ENCODE measurements at regions not wholly inside any gene's neighbourhood (a gene's known extent, or its start where the extent isn't known, plus 50 kb on each side); places are given as distances from the start of the nearest gene placed in this dataset.

- in situ Hi-C loops (cut with MboI; ENCODE audit: low pct_unique_long_range_greater_than_20kb in 2 of 9, low sequenced_read_pairs in 9 of 9, unreplicated experiment in 9 of 9), result no loop called here
- no peak for ATAC-seq (replicated peaks in 6 of 8)
Measured at GRCh38 chr18:68152770-68153169, 562.1 kb downstream of the TMX3 start.

GRCh38 chr18:68150961-68151360 is 563.9 kb downstream of the TMX3 start:
- 17 to 100% (median 70%) methylated on average over 1 to 2 of the region's 2 CpGs; no CpG with 5 or more reads in 1 of the 10 experiments for WGBS, 10 experiments
- in situ Hi-C loops (cut with MboI; ENCODE audit: low pct_unique_long_range_greater_than_20kb in 2 of 9, low sequenced_read_pairs in 9 of 9, unreplicated experiment in 9 of 9), result no loop called here
- ATAC-seq (replicated peaks in 6 of 8), result peak in 3 of 8 experiments; percentile 23 to 85 (median 60)
- no peak overlapping the region for H3K27ac ChIP-seq
- H3K4me1 ChIP-seq (replicated peaks in 1 of 2), result peaks cover 0 to 3% of the 10 kb centered on the region in 2 donors
- H3K4me3 ChIP-seq, result no peak overlapping the region

More at GRCh38 chr18:68152770-68153169, 562.1 kb downstream of the TMX3 start:
- Histone ChIP-seq H3K27ac (no peak overlapping the region), H3K4me1 (replicated peaks in 1 of 2) (peaks cover 0 to 3% of the 10 kb centered on the region in 2 donors), H3K4me3 (no peak overlapping the region)
- 75 to 100% (median 95%) methylated on average over 1 to 4 of the region's 7 CpGs; no CpG with 5 or more reads in 5 of the 10 experiments for WGBS, 10 experiments

GRCh38 chr18:68148863-68149262 is 566.0 kb downstream of the TMX3 start:
- Histone ChIP-seq H3K4me3 (no peak overlapping the region), H3K4me1 (replicated peaks in 1 of 2) (peaks cover 0 to 3% of the 10 kb centered on the region in 2 donors), H3K27ac (no peak overlapping the region)
- ATAC-seq (replicated peaks in 6 of 8), result peak in 2 of 8 experiments; percentile 58 to 76
- in situ Hi-C loops (cut with MboI; ENCODE audit: low pct_unique_long_range_greater_than_20kb in 2 of 9, low sequenced_read_pairs in 9 of 9, unreplicated experiment in 9 of 9), result no loop called here
- WGBS, 10 experiments, result 0 to 48% (median 24%) methylated on average over 1 to 3 of the region's 3 CpGs; no CpG with 5 or more reads in 2 of the 10 experiments

GRCh38 chr18:68147728-68148127 is 567.2 kb downstream of the TMX3 start:
- H3K4me3 ChIP-seq, result no peak overlapping the region
- no peak for ATAC-seq (replicated peaks in 6 of 8)
- in situ Hi-C loops (cut with MboI; ENCODE audit: low pct_unique_long_range_greater_than_20kb in 2 of 9, low sequenced_read_pairs in 9 of 9, unreplicated experiment in 9 of 9), result no loop called here
- H3K4me1 ChIP-seq (replicated peaks in 1 of 2), result peaks cover 0 to 3% of the 10 kb centered on the region in 2 donors
- no peak overlapping the region for H3K27ac ChIP-seq
- WGBS, 10 experiments, result 25 to 100% (median 79%) methylated on average over 1 to 2 of the region's 2 CpGs

GRCh38 chr18:68121826-68122225 is 593.1 kb downstream of the TMX3 start:
- no peak for ATAC-seq (replicated peaks in 6 of 8)
- Histone ChIP-seq H3K27ac (no peak overlapping the region), H3K4me1 (replicated peaks in 1 of 2) (no peaks in the 10 kb centered on the region), H3K4me3 (no peak overlapping the region)
- in situ Hi-C loops (cut with MboI; ENCODE audit: low pct_unique_long_range_greater_than_20kb in 2 of 9, low sequenced_read_pairs in 9 of 9, unreplicated experiment in 9 of 9), result no loop called here
- WGBS, 10 experiments, result 75 to 100% (median 100%) methylated on average over 1 of the region's 1 CpG; no CpG with 5 or more reads in 3 of the 10 experiments

GRCh38 chr18:68121308-68121707 is 593.6 kb downstream of the TMX3 start:
- 78 to 100% (median 83%) methylated on average over 1 to 5 of the region's 5 CpGs; no CpG with 5 or more reads in 1 of the 10 experiments for WGBS, 10 experiments
- Histone ChIP-seq H3K4me1 (replicated peaks in 1 of 2) (no peaks in the 10 kb centered on the region), H3K4me3 (no peak overlapping the region), H3K27ac (no peak overlapping the region)
- in situ Hi-C loops (cut with MboI; ENCODE audit: low pct_unique_long_range_greater_than_20kb in 2 of 9, low sequenced_read_pairs in 9 of 9, unreplicated experiment in 9 of 9), result no loop called here
- ATAC-seq (replicated peaks in 6 of 8), result no peak

- H3K27ac ChIP-seq, result no peak overlapping the region
- no peaks in the 10 kb centered on the region for H3K4me1 ChIP-seq (replicated peaks in 1 of 2)
- 75 to 100% (median 93%) methylated on average over 1 to 2 of the region's 2 CpGs; no CpG with 5 or more reads in 1 of the 10 experiments for WGBS, 10 experiments
- H3K4me3 ChIP-seq, result no peak overlapping the region
- in situ Hi-C loops (cut with MboI; ENCODE audit: low pct_unique_long_range_greater_than_20kb in 2 of 9, low sequenced_read_pairs in 9 of 9, unreplicated experiment in 9 of 9), result no loop called here
- ATAC-seq (replicated peaks in 6 of 8), result no peak
Measured at GRCh38 chr18:68114989-68115388, 598.5 kb upstream of the DSEL start.

- in situ Hi-C loops (cut with MboI; ENCODE audit: low pct_unique_long_range_greater_than_20kb in 2 of 9, low sequenced_read_pairs in 9 of 9, unreplicated experiment in 9 of 9), result no loop called here
- Histone ChIP-seq H3K27ac (no peak overlapping the region), H3K4me3 (no peak overlapping the region), H3K4me1 (replicated peaks in 1 of 2) (no peaks in the 10 kb centered on the region)
- WGBS, 10 experiments, result 86 to 100% (median 97%) methylated on average over 3 to 4 of the region's 4 CpGs; no CpG with 5 or more reads in 2 of the 10 experiments
- ATAC-seq (replicated peaks in 6 of 8), result no peak
Measured at GRCh38 chr18:68104036-68104435, 587.5 kb upstream of the DSEL start.

- no peak overlapping the region for H3K4me3 ChIP-seq
- 61 to 100% (median 90%) methylated on average over 1 to 2 of the region's 2 CpGs; no CpG with 5 or more reads in 2 of the 10 experiments for WGBS, 10 experiments
- in situ Hi-C loops (cut with MboI; ENCODE audit: low pct_unique_long_range_greater_than_20kb in 2 of 9, low sequenced_read_pairs in 9 of 9, unreplicated experiment in 9 of 9), result no loop called here
- H3K27ac ChIP-seq, result no peak overlapping the region
- H3K4me1 ChIP-seq (replicated peaks in 1 of 2), result no peaks in the 10 kb centered on the region
- no peak for ATAC-seq (replicated peaks in 6 of 8)
Measured at GRCh38 chr18:68103561-68103960, 587.0 kb upstream of the DSEL start.

GRCh38 chr18:68102117-68102516 is 585.6 kb upstream of the DSEL start:
- H3K27ac ChIP-seq, result no peak overlapping the region
- WGBS, 10 experiments, result 52 to 93% (median 71%) methylated on average over 2 to 4 of the region's 4 CpGs
- ATAC-seq (replicated peaks in 6 of 8), result no peak
- no peak overlapping the region for H3K4me3 ChIP-seq
- in situ Hi-C loops (cut with MboI; ENCODE audit: low pct_unique_long_range_greater_than_20kb in 2 of 9, low sequenced_read_pairs in 9 of 9, unreplicated experiment in 9 of 9), result no loop called here
- no peaks in the 10 kb centered on the region for H3K4me1 ChIP-seq (replicated peaks in 1 of 2)

GRCh38 chr18:68098655-68099054 is 582.1 kb upstream of the DSEL start:
- Histone ChIP-seq H3K4me1 (replicated peaks in 1 of 2) (no peaks in the 10 kb centered on the region), H3K4me3 (no peak overlapping the region), H3K27ac (no peak overlapping the region)
- in situ Hi-C loops (cut with MboI; ENCODE audit: low pct_unique_long_range_greater_than_20kb in 2 of 9, low sequenced_read_pairs in 9 of 9, unreplicated experiment in 9 of 9), result no loop called here
- 28 to 89% (median 67%) methylated on average over 1 to 3 of the region's 3 CpGs; no CpG with 5 or more reads in 2 of the 10 experiments for WGBS, 10 experiments
- ATAC-seq (replicated peaks in 6 of 8), result no peak

GRCh38 chr18:68086481-68086880 is 570.0 kb upstream of the DSEL start:
- ATAC-seq (replicated peaks in 6 of 8), result no peak
- WGBS, 10 experiments, result 0 to 70% (median 45%) methylated on average over 1 of the region's 1 CpG; no CpG with 5 or more reads in 3 of the 10 experiments
- in situ Hi-C loops (cut with MboI; ENCODE audit: low pct_unique_long_range_greater_than_20kb in 2 of 9, low sequenced_read_pairs in 9 of 9, unreplicated experiment in 9 of 9), result no loop called here
- Histone ChIP-seq H3K4me3 (no peak overlapping the region), H3K4me1 (replicated peaks in 1 of 2) (peaks cover 0 to 14% of the 10 kb centered on the region in 2 donors), H3K27ac (no peak overlapping the region)

- no peak for ATAC-seq (replicated peaks in 6 of 8)
- 0 to 100% (median 73%) methylated on average over 1 to 2 of the region's 2 CpGs; no CpG with 5 or more reads in 1 of the 10 experiments for WGBS, 10 experiments
- Histone ChIP-seq H3K4me3 (no peak overlapping the region), H3K27ac (no peak overlapping the region), H3K4me1 (replicated peaks in 1 of 2) (peaks cover 0 to 14% of the 10 kb centered on the region in 2 donors)
- in situ Hi-C loops (cut with MboI; ENCODE audit: low pct_unique_long_range_greater_than_20kb in 2 of 9, low sequenced_read_pairs in 9 of 9, unreplicated experiment in 9 of 9), result no loop called here
Measured at GRCh38 chr18:68085251-68085650, 568.7 kb upstream of the DSEL start.

- WGBS, 10 experiments, result 50 to 100% (median 76%) methylated on average over 1 to 3 of the region's 3 CpGs
- no peak for ATAC-seq (replicated peaks in 6 of 8)
- H3K27ac ChIP-seq, result no peak overlapping the region
- H3K4me3 ChIP-seq, result no peak overlapping the region
- H3K4me1 ChIP-seq (replicated peaks in 1 of 2), result peaks cover 0 to 14% of the 10 kb centered on the region in 2 donors
- in situ Hi-C loops (cut with MboI; ENCODE audit: low pct_unique_long_range_greater_than_20kb in 2 of 9, low sequenced_read_pairs in 9 of 9, unreplicated experiment in 9 of 9), result no loop called here
Measured at GRCh38 chr18:68083776-68084175, 567.3 kb upstream of the DSEL start.

Data from motor neuron (in vitro differentiated cells).